OCI-M1 (cell line): ENCODE measurements at regions not wholly inside any gene's neighbourhood (a gene's known extent, or its start where the extent isn't known, plus 50 kb on each side); places are given as distances from the start of the nearest gene placed in this dataset.

Experiments used
- DNase-seq: peaks from one replicate; lab custom pipeline; 2025; lab: John Stamatoyannopoulos, UW

DNA sequence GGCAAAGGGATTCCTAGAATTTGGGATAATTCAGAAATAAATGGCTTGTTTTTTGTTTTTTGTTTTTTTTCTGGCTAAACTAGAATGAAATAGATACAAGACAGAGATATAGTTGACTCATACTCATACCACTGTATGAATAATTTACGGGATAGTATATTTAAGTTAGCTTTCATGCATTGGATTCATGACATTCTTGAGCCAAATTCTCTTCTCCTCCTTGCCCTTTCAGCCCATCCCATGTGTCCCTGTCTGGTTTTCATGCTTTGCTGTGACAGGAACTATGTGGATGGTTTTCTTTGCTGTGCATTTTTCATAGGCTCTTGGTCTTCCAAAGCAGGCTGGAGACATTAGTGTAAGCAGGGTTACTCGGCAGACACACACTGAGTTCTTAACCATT is 66.6 kb upstream of the UMPS start:
- no peak for DNase-seq

DNA sequence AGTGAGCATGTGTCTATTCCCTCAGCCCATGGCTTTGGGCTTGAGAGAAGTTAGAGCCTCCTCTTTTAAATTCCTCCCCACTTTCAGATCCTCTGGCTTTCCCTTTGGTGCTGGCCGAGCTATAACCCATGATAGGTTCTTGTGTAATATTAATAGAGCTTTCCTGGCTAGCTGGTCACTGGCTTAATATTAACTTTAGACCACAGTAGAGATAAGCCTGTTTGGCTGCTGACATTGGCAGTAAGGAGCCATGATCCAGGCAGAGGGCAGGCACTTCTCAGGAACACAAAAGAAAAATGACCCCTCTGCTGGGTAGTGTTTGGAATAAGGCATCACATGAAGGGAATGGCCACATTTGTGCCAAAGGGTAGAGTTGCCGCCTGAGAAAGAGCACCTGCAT is 65.4 kb upstream of the UMPS start:
- DNase-seq = no peak

DNA sequence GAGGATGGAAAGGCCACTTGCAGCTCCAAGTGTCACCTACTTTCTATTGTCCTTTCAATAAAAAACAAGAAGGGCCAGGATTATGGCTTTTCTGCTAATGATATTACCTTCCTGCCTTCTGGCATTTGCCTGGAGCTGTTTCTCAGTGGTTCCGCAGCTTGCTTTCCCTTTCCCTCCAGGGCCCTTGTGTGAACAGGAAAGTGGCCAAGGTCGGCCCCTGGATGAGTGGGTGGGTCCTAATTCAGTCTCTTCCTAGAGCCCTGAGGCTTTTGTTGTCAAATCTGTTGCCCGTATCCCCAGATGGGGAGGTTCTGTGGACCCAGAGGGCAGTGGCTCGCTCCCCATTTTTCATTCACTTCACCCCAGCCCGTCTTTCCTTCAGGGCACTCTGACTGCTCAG is 64.2 kb upstream of the UMPS start:
- no peak for DNase-seq

DNA sequence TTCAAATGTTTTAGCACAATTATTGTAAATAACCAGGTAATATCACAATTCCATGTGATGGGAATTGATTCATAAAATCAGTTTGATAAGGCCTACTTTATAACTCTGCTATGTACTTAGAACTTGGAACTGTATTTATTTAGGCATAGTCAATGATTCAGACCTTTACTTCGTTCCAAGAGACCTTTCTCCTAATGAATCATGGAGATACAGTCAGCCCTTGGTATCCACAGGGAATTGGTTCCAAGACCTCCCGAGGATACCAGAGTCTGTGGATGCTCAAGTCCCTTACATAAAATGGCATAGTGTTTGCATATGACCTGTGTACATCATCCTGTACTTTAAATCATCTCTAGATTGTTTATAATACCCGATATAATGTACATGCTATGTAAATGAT is 60.8 kb upstream of the UMPS start:
- no peak for DNase-seq

DNA sequence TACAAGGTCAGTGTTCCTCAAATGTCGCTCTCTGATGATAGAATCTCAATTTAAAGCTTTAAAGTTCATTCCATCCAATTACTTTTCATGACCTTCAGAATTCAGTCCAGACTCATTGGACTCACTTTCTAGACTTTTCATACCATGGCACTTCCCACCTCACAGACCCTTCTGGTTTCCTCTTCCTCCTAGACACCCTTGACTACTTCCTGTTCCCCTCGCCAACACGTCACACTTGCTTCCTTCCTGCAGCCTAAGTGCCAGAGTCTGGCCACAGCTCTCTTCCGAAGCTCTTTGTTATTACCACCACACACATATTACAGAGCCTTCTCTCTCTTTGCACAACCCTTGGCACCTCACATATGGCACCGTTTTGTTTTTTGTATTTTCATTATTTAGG is 59.1 kb upstream of the UMPS start:
- DNase-seq = no peak

DNA sequence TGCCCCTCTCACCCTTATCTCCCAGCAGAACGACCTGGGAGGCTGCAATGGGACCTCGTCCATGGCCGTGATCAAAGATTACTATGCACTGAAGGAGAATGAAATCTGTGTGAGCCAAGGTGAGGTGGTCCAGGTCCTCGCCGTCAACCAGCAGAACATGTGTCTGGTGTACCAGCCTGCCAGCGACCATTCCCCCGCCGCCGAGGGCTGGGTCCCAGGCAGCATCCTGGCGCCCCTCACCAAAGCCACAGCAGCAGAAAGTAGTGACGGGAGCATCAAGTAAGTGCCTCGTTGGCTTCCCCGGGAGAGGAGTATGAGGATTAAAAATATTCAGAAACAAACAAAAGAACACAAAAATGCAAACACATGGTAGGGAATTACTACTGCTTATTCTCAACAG is 55.9 kb upstream of the UMPS start:
- DNase-seq = no peak

DNA sequence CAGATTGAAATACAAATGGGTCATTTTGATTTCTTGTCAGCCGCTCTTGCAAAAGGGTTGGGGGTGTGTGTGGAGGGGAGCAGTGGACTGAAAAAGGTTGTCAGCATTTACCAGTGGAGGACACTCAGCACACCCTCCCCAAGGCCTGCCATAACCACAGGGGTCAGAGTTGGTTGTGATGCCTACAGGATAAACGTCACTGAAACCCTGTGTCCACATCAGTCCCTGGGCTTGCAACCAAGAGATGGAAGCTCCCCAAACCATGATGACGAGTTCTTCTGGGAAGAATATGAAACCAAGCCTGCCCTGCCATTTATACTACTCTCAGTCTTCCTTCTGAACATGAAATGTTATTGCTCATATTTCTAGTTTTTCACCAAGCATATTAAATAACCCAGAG is 54.0 kb upstream of the UMPS start:
- no peak for DNase-seq

DNA sequence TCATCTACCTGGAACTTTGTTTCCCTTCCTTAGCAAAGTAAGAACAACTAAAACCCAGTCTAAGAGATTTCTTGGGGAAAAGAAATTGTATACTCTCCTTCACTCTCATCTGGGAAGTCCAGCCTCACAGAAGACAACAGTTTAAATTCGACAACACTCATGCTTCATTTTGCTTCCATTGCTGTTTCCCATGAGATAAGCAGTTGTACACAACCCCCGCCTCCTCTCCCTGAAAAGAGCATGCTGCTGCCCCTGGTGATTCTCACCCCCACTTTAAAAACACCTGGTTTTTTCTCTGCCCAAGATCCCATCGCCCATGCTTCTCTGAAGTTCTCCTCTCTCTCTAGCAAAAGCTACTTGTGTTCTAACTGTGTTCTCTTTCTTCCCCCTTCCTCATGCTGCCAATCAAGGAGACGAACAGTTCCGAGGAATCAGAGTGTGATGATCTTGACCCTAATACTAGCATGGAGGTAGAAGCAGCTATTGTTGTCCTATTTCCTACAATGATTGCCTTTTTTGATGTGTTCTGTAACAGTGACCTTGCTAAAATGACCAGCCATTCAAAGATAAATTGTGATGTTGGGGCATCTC is 51.1 kb upstream of the UMPS start:
- no peak for DNase-seq
